Stimulated activated CD8-positive, alpha-beta memory T cell treated with anti-CD3 and anti-CD28 coated beads, Interleukin-7, amount 100 ng/mL, for 4 hours (primary cell): ENCODE measurements at regions not wholly inside any gene's neighbourhood (a gene's known extent, or its start where the extent isn't known, plus 50 kb on each side); places are given as distances from the start of the nearest gene placed in this dataset.
"Not testable (repeated sequence)": the region's sequence is repeated elsewhere in the genome, so short reads cannot be mapped to it uniquely, and the experiment has no call there.

Experiments used
- DNase-seq, 2 donors: peaks; one replicate each; pipeline ENCODE4 v3.0.0-alpha.2; 2020; ENCODE audit warnings: low read depth in 2 of 2

GRCh38 chr6:5838656-5839396 lies 167.9 kb downstream of the NRN1 start:
- DNase-seq, result no peak

GRCh38 chr6:5837323-5837722 lies 169.4 kb downstream of the NRN1 start:
- DNase-seq, result no peak

DNA sequence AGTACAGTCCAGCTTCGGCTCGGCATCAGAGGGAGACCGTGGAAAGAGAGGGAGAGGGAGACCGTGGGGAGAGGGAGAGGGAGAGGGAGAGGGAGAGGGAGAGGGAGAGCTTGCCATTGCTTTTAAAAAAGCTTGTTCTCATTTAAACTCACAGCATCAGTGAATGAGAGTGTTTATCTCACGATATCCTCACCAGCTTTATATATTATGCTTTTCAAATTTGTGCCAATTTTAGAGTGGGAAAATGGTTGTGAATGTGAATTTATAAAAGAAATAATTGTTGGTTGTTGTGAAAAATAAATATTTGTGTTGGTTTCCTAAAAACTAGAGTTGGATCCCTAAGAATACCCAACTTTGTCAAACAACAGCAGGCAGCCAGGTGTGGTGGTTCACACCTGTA lies 170.1 kb downstream of the NRN1 start:
- DNase-seq, result not testable (repeated sequence)

- DNase-seq, result no peak
Measured at GRCh38 chr6:5833120-5833519, 173.6 kb downstream of the NRN1 start.

GRCh38 chr6:5832668-5833067 lies 174.1 kb downstream of the NRN1 start:
- no peak for DNase-seq

GRCh38 chr6:5831219-5831862 lies 175.4 kb downstream of the NRN1 start:
- DNase-seq, result peak in 1 of 2 donors; percentile 27

DNA sequence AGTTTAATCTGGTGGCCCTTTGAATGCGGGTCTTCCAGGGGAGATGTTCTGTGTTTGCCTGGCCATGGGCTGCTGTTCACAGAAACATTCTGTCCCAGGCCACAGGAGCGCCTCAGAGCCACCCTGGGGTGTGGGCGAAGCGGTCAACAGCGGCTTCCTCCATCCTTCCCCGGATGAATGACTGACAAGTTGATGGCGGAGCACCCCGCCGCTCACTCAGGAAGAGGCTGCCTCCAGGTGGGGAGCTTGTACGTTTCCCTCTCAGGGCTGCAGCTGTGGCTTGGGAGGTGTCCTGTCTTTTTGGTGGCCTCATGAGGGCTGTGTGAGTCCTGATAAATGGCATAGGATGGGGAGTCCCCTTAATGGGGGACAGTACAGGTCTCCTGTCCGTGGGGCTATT lies 178.4 kb downstream of the NRN1 start:
- DNase-seq, result no peak

DNA sequence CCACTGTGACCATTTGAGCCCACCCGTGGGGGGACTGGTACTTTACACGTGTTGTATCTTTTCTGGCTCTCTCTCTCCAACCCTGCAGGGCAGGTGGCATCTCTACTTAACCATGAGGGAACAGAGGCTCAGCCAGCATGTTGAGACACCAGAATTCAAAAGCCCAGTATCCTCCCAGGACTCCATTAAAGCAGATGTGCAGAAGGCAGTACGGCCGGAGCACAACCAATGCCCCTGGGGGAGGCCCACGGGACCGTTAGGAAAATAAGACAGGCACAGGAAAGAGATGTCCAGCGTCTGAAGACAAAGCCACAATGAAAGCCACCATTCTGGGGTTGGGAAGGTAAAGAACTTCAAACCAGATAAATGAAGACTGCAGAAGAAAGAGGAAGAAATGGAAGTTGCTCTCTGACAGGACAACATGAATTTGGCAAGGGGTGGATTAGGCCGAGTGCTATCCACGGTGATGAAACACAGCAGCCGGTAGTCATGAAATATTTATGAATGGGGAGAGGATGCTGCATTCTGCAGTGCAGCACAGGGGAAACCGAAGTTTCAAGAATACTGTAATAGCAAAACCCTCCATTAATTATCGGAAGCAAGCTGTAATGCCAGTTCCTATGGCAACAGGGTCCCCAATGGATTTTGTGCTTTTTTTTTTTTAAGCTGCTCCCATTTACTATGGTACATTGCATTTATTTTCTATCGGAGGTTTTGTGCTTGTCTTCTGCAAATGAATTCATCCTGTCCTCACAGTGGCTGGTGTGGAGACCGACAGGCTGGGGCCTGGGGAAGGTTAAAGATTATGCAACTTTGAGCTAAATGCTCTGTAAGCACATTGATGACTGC lies 179.4 kb downstream of the NRN1 start:
- no peak for DNase-seq

DNA sequence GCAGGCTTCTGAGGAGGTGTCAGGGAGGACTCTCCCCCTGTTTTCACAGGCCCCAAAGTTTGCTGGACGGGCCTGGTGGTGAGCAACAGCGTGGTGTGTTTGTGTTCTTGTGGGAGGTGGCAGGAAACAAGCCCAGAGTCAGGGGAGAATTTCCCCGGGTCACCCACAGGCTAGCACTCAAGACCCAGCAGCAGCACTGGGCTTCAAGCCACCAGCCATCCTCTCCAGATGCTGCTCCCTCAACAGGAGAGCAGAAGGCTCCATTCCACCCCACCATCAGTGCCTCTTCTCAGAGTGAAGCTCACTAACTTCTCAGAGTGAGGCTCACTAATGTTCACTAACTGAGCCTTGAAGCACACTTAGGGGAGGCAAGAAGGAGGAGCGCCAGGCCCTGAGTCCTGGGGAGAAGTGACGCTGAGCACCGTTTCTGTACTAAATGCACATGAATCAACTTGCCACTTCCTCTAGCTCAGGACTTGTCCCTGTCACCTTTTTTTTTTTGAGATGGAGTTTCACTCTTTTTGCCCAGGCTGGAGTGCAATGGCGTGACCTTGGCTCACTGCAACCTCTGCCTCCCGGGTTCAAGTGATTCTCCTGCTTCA lies 182.2 kb downstream of the NRN1 start:
- not testable (repeated sequence) for DNase-seq
